Fibroblast of lung (primary cell): ENCODE measurements at regions not wholly inside any gene's neighbourhood (a gene's known extent, or its start where the extent isn't known, plus 50 kb on each side); places are given as distances from the start of the nearest gene placed in this dataset.

Source experiments
- DNase-seq, 2 donors: peaks; one replicate each; pipeline versions ENCODE4 v3.0.0 to v3.0.0-alpha.2; 2010; ENCODE audit warnings: low read depth in 2 of 2
- H2AFZ ChIP-seq: 2 replicates; pipeline ENCODE4 v1.5.1; 2012; ENCODE audit warnings: low read length, control low read depth, inconsistent platforms
- H3K27ac ChIP-seq: 2 replicates; pipeline ENCODE4 v1.5.1; 2011; ENCODE audit warnings: low read length, control low read depth; ENCODE audit not compliant: insufficient read depth
- H3K27me3 ChIP-seq: 2 replicates; pipeline ENCODE4 v1.5.1; 2011; ENCODE audit warnings: mild to moderate bottlenecking, low read length; ENCODE audit not compliant: control insufficient read depth, insufficient read depth
- H3K36me3 ChIP-seq: 2 replicates; pipeline ENCODE4 v1.5.1; 2011; ENCODE audit warnings: low read length; ENCODE audit not compliant: control insufficient read depth, insufficient read depth
- H3K4me1 ChIP-seq: 2 replicates; pipeline ENCODE4 v1.5.1; 2011; ENCODE audit warnings: low read length; ENCODE audit not compliant: control insufficient read depth, insufficient read depth; ENCODE audit errors: extremely low read depth
- H3K4me2 ChIP-seq: 2 replicates; pipeline ENCODE4 v1.5.1; 2011; ENCODE audit warnings: low read length, control low read depth; ENCODE audit not compliant: insufficient read depth; ENCODE audit errors: extremely low read depth
- H3K4me3 ChIP-seq, 4 experiments: fragments of 200-600 bp in 1 of 4; sonication (generic) in 1 of 4; replicated peaks in 1 of 4; 2 replicates each; pipeline ENCODE4 v1.5.1; 2011 to 2016; ENCODE audit warnings: low read length in 4 of 4, low read depth in 3 of 4, mild to moderate bottlenecking in 3 of 4, control low read depth in 2 of 4, inconsistent platforms in 1 of 4, mixed read lengths in 1 of 4; ENCODE audit not compliant: insufficient read depth in 1 of 4; ENCODE audit errors: control extremely low read depth in 1 of 4
- H3K79me2 ChIP-seq: 2 replicates; pipeline ENCODE4 v1.5.1; 2012; ENCODE audit warnings: mild to moderate bottlenecking, low read length, inconsistent platforms; ENCODE audit not compliant: control insufficient read depth, insufficient read depth
- H3K9ac ChIP-seq: 2 replicates; pipeline ENCODE4 v1.5.1; 2011; ENCODE audit warnings: mild to moderate bottlenecking, low read length, control low read depth; ENCODE audit not compliant: insufficient read depth
- H3K9me3 ChIP-seq: 2 replicates; pipeline ENCODE4 v1.5.1; 2012; ENCODE audit warnings: low read depth, low read length; ENCODE audit not compliant: control insufficient read depth, insufficient read depth
- H4K20me1 ChIP-seq: 2 replicates; pipeline ENCODE4 v1.5.1; 2011; ENCODE audit warnings: low read length; ENCODE audit not compliant: control insufficient read depth, insufficient read depth; ENCODE audit errors: extremely low read depth
- EZH2 ChIP-seq: IDR thresholded peaks from 2 replicates; pipeline ENCODE4 v1.5.1; 2012; ENCODE audit warnings: low read length, control low read depth, mild to moderate bottlenecking; ENCODE audit errors: missing control alignments
- TF ChIP-seq, protein P1 (sequence below), 2 donors: IDR thresholded peaks in 1 of 2; conservative IDR thresholded peaks in 1 of 2; 1 replicate in 1 of 2; 2 replicates in 1 of 2; pipeline ENCODE4 v1.5.1; 2011 to 2012; ENCODE audit warnings: low read length in 2 of 2, control low read depth in 1 of 2, inconsistent platforms in 1 of 2, low read depth in 1 of 2, mild to moderate bottlenecking in 1 of 2

DNA sequence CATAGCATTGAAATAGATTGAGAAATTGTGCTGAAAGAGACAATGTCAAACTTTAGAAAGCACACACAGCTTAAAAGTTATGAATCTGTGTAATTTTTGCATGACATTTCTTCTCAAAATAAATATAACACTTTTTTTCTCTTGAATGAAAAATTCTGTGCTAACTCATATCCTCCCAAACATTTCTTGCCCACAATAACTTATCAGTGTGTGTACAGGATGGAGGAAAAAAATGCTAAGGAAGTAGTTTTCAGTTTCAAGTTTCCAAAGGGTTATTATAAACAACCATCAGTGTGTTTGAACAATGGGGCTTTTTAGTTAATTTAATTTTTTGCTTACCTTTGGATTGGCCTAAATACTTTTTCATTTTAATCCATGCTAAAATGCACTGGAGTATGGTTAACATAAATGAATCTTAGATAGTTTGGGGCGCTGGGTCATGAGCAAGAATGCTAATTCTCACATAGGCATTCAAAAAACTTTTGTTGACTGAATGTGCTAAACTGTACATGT is 82.9 kb upstream of the ARHGAP20 start:
- Histone ChIP-seq H3K79me2 (no peaks in the 10 kb centered on the region), H2AFZ (no peak overlapping the region), H3K36me3 (no peaks in the 10 kb centered on the region), H4K20me1 (no peaks in the 10 kb centered on the region), H3K9ac (no peak overlapping the region), H3K4me2 (no peak overlapping the region), H3K27me3 (no peaks in the 10 kb centered on the region), H3K27ac (no peak overlapping the region), H3K9me3 (no peaks in the 10 kb centered on the region), H3K4me3 (no peak overlapping the region), H3K4me1 (no peaks in the 10 kb centered on the region)
- DNase-seq = peak in 1 of 2 donors; percentile 29
- TF ChIP-seq, protein P1, sequence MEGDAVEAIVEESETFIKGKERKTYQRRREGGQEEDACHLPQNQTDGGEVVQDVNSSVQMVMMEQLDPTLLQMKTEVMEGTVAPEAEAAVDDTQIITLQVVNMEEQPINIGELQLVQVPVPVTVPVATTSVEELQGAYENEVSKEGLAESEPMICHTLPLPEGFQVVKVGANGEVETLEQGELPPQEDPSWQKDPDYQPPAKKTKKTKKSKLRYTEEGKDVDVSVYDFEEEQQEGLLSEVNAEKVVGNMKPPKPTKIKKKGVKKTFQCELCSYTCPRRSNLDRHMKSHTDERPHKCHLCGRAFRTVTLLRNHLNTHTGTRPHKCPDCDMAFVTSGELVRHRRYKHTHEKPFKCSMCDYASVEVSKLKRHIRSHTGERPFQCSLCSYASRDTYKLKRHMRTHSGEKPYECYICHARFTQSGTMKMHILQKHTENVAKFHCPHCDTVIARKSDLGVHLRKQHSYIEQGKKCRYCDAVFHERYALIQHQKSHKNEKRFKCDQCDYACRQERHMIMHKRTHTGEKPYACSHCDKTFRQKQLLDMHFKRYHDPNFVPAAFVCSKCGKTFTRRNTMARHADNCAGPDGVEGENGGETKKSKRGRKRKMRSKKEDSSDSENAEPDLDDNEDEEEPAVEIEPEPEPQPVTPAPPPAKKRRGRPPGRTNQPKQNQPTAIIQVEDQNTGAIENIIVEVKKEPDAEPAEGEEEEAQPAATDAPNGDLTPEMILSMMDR (conservative IDR thresholded peaks at IDR 0.05 in 1 of 2, IDR thresholded peaks at IDR 0.05 in 1 of 2; ENCODE audit: low read depth in 1 of 2, low read length in 2 of 2) = no peak
- TF ChIP-seq EZH2 = no peak

DNA sequence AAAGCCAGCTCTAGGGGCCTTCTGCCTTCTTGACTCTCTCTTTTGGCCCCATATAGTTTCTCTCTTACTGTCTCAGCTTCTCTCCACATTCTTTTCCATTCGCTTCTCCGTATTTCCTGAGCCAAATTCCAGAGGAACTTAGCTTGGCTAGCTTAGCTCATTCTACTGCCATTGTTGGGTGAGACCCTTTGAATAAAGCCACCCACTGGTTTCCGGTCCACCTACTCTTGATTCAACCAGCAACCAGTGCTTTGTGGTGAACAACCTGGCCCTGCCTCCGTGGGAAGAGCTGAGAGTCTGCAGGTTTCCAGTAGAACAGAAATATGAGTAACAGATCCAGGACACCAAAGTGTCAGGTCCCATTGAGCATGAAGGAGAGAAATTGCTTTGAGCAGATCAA is 81.3 kb upstream of the ARHGAP20 start:
- peak in 1 of 2 donors; percentile 60 for DNase-seq
- Histone ChIP-seq H3K4me3 (no peak overlapping the region), H3K27ac (no peak overlapping the region), H2AFZ (no peak overlapping the region), H3K79me2 (no peaks in the 10 kb centered on the region), H3K27me3 (no peaks in the 10 kb centered on the region), H3K4me1 (no peaks in the 10 kb centered on the region), H4K20me1 (no peaks in the 10 kb centered on the region), H3K4me2 (no peak overlapping the region), H3K9ac (no peak overlapping the region), H3K9me3 (no peaks in the 10 kb centered on the region), H3K36me3 (no peaks in the 10 kb centered on the region)
- TF ChIP-seq, protein P1 (conservative IDR thresholded peaks at IDR 0.05 in 1 of 2, IDR thresholded peaks at IDR 0.05 in 1 of 2; ENCODE audit: low read depth in 1 of 2, low read length in 2 of 2) = no peak
- no peak for TF ChIP-seq EZH2

DNA sequence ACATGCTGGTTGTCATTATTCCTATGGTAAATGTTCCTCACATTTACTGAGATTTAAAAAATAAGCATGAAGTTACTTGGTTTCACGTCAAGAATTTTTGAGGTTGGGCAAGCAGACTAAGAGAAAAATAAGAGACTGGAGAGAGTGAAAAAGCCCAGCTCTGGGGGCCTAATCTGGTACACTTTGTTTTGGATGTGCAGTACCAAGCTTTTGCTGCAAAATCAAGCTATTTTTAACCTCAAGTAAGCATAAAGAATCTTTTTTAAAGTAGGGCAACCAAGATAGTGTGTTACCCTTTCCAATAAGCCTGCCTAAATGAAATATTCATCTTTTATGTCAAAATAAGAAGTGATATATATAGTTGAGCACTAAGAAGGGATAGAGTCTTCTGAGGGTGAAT is 79.4 kb upstream of the ARHGAP20 start:
- no peak overlapping the region for H3K27ac ChIP-seq
- H3K27me3 ChIP-seq = no peaks in the 10 kb centered on the region
- no peaks in the 10 kb centered on the region for H3K4me1 ChIP-seq
- H3K9me3 ChIP-seq = no peaks in the 10 kb centered on the region
- H3K4me2 ChIP-seq = no peak overlapping the region
- no peak overlapping the region for H2AFZ ChIP-seq
- H3K79me2 ChIP-seq = no peaks in the 10 kb centered on the region
- TF ChIP-seq, protein P1 (conservative IDR thresholded peaks at IDR 0.05 in 1 of 2, IDR thresholded peaks at IDR 0.05 in 1 of 2; ENCODE audit: low read depth in 1 of 2, low read length in 2 of 2) = no peak
- TF ChIP-seq EZH2 = no peak
- H3K4me3 ChIP-seq = no peak overlapping the region
- H3K9ac ChIP-seq = no peak overlapping the region
- no peaks in the 10 kb centered on the region for H3K36me3 ChIP-seq
- H4K20me1 ChIP-seq = no peaks in the 10 kb centered on the region
- no peak for DNase-seq
